ENCODE measurements at regions not wholly inside any gene's neighbourhood (a gene's known extent, or its start where the extent isn't known, plus 50 kb on each side); places are given as distances from the start of the nearest gene placed in this dataset.

- no peak for DNase-seq
Measured at GRCh38 chr22:27636716-27637508, 164.6 kb downstream of the MN1 start.

- DNase-seq = no peak
Measured at GRCh38 chr22:27637604-27638003, 164.0 kb downstream of the MN1 start.

GRCh38 chr22:27638329-27639233, 163.0 kb downstream of the MN1 start:
- DNase-seq = no peak

- DNase-seq = no peak
Measured at GRCh38 chr22:27639248-27640086, 162.1 kb downstream of the MN1 start.

GRCh38 chr22:27641049-27641795, 160.3 kb downstream of the MN1 start:
- no peak for DNase-seq

GRCh38 chr22:27642104-27642800, 159.3 kb downstream of the MN1 start:
- DNase-seq = no peak

- DNase-seq = no peak
Measured at GRCh38 chr22:27643907-27644306, 157.6 kb downstream of the MN1 start.

- DNase-seq = no peak
Measured at GRCh38 chr22:27644566-27644965, 157.0 kb downstream of the MN1 start.

GRCh38 chr22:27647540-27647939, 154.0 kb downstream of the MN1 start:
- DNase-seq = no peak

GRCh38 chr22:27648074-27648473, 153.5 kb downstream of the MN1 start:
- no peak for DNase-seq

- DNase-seq = no peak
Measured at GRCh38 chr22:27648853-27649252, 152.7 kb downstream of the MN1 start.

GRCh38 chr22:27650572-27650971, 151.0 kb downstream of the MN1 start:
- DNase-seq = no peak

- no peak for DNase-seq
Measured at GRCh38 chr22:27650985-27651384, 150.6 kb downstream of the MN1 start.

- DNase-seq = no peak
Measured at GRCh38 chr22:27651486-27651885, 150.1 kb downstream of the MN1 start.

- DNase-seq = no peak
Measured at GRCh38 chr22:27654546-27655445, 146.8 kb downstream of the MN1 start.

- no peak for DNase-seq
Measured at GRCh38 chr22:27655582-27656185, 145.9 kb downstream of the MN1 start.

GRCh38 chr22:27656970-27657369, 144.6 kb downstream of the MN1 start:
- DNase-seq = no peak

- DNase-seq = no peak
Measured at GRCh38 chr22:27660306-27660705, 141.2 kb downstream of the MN1 start.

GRCh38 chr22:27662359-27663301, 138.9 kb downstream of the MN1 start:
- no peak for DNase-seq

Data from CD4-positive, alpha-beta T cell treated with Interleukin-17A for 1 hour (primary cell).